Thoracic aorta (tissue), 2 donors: ENCODE measurements at regions not wholly inside any gene's neighbourhood (a gene's known extent, or its start where the extent isn't known, plus 50 kb on each side); places are given as distances from the start of the nearest gene placed in this dataset.

Experiments
- ATAC-seq: fragments of 150-250 bp; one replicate; pipeline ENCODE4 v1.8.0; 2017; ENCODE audit warnings: low read depth; ENCODE audit not compliant: insufficient number of reproducible peaks, low FRiP score
- DNase-seq: peaks from one replicate; pipeline ENCODE4 v3.0.0-alpha.2; 2020; ENCODE audit warnings: low spot score
- H3K27ac ChIP-seq, 2 donors: fragments of 200-600 bp; sonication (generic); 1 replicate in 1 of 2; 2 replicates in 1 of 2; pipeline ENCODE4 v1.5.1; 2016; ENCODE audit warnings: mild to moderate bottlenecking in 2 of 2, moderate library complexity in 2 of 2
- H3K27me3 ChIP-seq: fragments of 200-600 bp; sonication (generic); replicated peaks from 2 replicates; pipeline ENCODE4 v1.6.0; 2016; ENCODE audit warnings: mild to moderate bottlenecking; ENCODE audit not compliant: insufficient read depth
- H3K36me3 ChIP-seq: fragments of 200-600 bp; sonication (generic); one replicate; pipeline ENCODE4 v1.5.1; 2016
- H3K4me1 ChIP-seq, 2 donors: fragments of 200-600 bp; sonication (generic); 1 replicate in 1 of 2; 2 replicates in 1 of 2; pipeline versions ENCODE4 v1.5.1 to v1.6.0; 2016; ENCODE audit warnings: low read depth in 2 of 2, mild to moderate bottlenecking in 1 of 2; ENCODE audit not compliant: control insufficient read depth in 1 of 2
- H3K4me3 ChIP-seq: fragments of 200-600 bp; sonication (generic); 2 replicates; pipeline ENCODE4 v1.5.1; 2016; ENCODE audit warnings: mild to moderate bottlenecking
- H3K9me3 ChIP-seq: fragments of 200-600 bp; sonication (generic); 2 replicates; pipeline ENCODE4 v1.5.1; 2016
- TF ChIP-seq, protein P1 (sequence below): fragments of 200-600 bp; sonication (generic); IDR thresholded peaks from one replicate; pipeline ENCODE4 v1.5.1; 2019; ENCODE audit warnings: antibody characterized with exemption

- Histone ChIP-seq H3K36me3 (no peaks in the 10 kb centered on the region), H3K27me3 (no peaks in the 10 kb centered on the region), H3K27ac (peak overlapping the region in 1 of 2 donors; percentile 56), H3K4me1 (peaks cover 45 to 97% of the 10 kb centered on the region in 2 donors), H3K9me3 (no peaks in the 10 kb centered on the region), H3K4me3 (no peak overlapping the region)
- ATAC-seq = no peak
- TF ChIP-seq, protein P1, sequence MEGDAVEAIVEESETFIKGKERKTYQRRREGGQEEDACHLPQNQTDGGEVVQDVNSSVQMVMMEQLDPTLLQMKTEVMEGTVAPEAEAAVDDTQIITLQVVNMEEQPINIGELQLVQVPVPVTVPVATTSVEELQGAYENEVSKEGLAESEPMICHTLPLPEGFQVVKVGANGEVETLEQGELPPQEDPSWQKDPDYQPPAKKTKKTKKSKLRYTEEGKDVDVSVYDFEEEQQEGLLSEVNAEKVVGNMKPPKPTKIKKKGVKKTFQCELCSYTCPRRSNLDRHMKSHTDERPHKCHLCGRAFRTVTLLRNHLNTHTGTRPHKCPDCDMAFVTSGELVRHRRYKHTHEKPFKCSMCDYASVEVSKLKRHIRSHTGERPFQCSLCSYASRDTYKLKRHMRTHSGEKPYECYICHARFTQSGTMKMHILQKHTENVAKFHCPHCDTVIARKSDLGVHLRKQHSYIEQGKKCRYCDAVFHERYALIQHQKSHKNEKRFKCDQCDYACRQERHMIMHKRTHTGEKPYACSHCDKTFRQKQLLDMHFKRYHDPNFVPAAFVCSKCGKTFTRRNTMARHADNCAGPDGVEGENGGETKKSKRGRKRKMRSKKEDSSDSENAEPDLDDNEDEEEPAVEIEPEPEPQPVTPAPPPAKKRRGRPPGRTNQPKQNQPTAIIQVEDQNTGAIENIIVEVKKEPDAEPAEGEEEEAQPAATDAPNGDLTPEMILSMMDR = no peak
- DNase-seq = no peak
Measured at GRCh38 chr3:194273743-194274310, 77.3 kb downstream of the CPN2 start.

GRCh38 chr3:194274424-194275085, 76.6 kb downstream of the CPN2 start:
- ATAC-seq = no peak
- peaks cover 48 to 98% of the 10 kb centered on the region in 2 donors for H3K4me1 ChIP-seq
- H3K27me3 ChIP-seq = no peaks in the 10 kb centered on the region

DNA sequence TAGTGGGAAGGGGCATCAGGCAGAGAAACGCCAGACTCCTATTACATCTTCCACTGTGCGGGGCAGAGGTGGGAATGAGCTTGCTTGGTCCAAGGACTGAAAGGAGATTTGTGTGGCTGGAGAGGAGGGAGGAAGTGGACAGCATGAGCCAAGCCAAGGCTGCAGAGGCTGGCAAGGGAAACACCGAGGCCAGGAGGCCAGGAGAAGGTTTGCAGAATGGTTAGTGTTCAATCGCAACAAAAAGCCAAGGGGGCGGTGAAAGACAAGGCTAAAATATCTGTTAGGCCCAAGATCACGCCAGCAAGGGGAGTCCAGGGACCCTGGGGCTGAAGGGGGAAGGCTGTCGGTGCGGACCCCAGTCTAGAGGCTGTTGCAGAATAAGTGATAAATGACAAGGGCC, 75.8 kb downstream of the CPN2 start:
- ATAC-seq (no peak), DNase-seq (no peak)
- Histone ChIP-seq H3K36me3 (no peaks in the 10 kb centered on the region), H3K9me3 (no peaks in the 10 kb centered on the region), H3K4me3 (no peak overlapping the region), H3K27ac (peak overlapping the region; percentile 56 to 63), H3K27me3 (no peaks in the 10 kb centered on the region), H3K4me1 (peaks cover 47 to 98% of the 10 kb centered on the region in 2 donors)
- TF ChIP-seq, protein P1 = no peak

More at GRCh38 chr3:194274424-194275085, 76.6 kb downstream of the CPN2 start:
- Histone ChIP-seq H3K4me3 (no peak overlapping the region), H3K27ac (peak overlapping the region; percentile 56 to 63), H3K9me3 (no peaks in the 10 kb centered on the region), H3K36me3 (no peaks in the 10 kb centered on the region)
- DNase-seq = no peak
- TF ChIP-seq, protein P1 = peak; percentile 17

DNA sequence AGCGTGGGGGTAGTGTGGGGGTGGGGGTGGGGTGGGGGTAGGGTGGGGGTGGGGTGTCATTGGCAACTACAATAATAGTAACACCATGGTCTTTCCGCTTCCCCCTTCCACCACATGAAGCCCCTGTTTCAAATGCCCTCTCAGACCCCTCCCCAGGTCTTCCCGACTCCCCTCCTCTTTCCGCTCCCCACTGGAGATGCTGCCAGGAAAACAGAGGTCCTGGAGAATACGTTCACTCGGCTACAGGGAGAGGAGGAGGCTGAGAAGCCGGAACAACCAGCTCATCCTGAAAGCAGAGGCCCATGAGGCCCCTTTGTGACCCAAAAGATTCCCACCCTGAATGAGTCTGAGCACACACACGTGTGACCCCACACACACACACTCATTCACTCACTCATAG, 75.4 kb downstream of the CPN2 start:
- DNase-seq (no peak), ATAC-seq (no peak)
- Histone ChIP-seq H3K36me3 (no peaks in the 10 kb centered on the region), H3K4me1 (peaks cover 44 to 96% of the 10 kb centered on the region in 2 donors), H3K9me3 (no peaks in the 10 kb centered on the region), H3K4me3 (no peak overlapping the region), H3K27ac (peak overlapping the region; percentile 89 to 95), H3K27me3 (no peaks in the 10 kb centered on the region)
- TF ChIP-seq, protein P1 = no peak

GRCh38 chr3:194276768-194277103, 74.4 kb downstream of the CPN2 start:
- Histone ChIP-seq H3K9me3 (no peaks in the 10 kb centered on the region), H3K4me1 (peaks cover 39 to 86% of the 10 kb centered on the region in 2 donors), H3K27ac (peak overlapping the region; percentile 89 to 95), H3K36me3 (no peaks in the 10 kb centered on the region), H3K4me3 (no peak overlapping the region), H3K27me3 (no peaks in the 10 kb centered on the region)
- DNase-seq (no peak), ATAC-seq (no peak)
- TF ChIP-seq, protein P1 = no peak
